Smooth muscle cell (in vitro differentiated cells): ENCODE measurements at regions not wholly inside any gene's neighbourhood (a gene's known extent, or its start where the extent isn't known, plus 50 kb on each side); places are given as distances from the start of the nearest gene placed in this dataset.

ENCODE experiments used
- DNase-seq: peaks from one replicate; lab custom pipeline; 2025; ENCODE audit not compliant: unreplicated experiment; lab: John Stamatoyannopoulos, UW
- H2AFZ ChIP-seq: fragments of 200-600 bp; sonication (generic); 2 replicates; pipeline ENCODE4 v1.6.0; 2016; ENCODE audit warnings: antibody characterized with exemption, low read depth, mild to moderate bottlenecking
- H3F3A ChIP-seq: fragments of 200-600 bp; sonication (generic); 2 replicates; pipeline ENCODE4 v1.6.0; 2017; ENCODE audit warnings: antibody characterized with exemption, low read depth
- H3K27ac ChIP-seq: fragments of 200-600 bp; sonication (generic); 2 replicates; pipeline ENCODE4 v1.5.1; 2016; ENCODE audit warnings: low read depth, mild to moderate bottlenecking
- H3K27me3 ChIP-seq: fragments of 200-600 bp; sonication (generic); 2 replicates; pipeline ENCODE4 v1.6.1; 2016; ENCODE audit warnings: low read depth, mild to moderate bottlenecking
- H3K36me3 ChIP-seq: fragments of 200-600 bp; sonication (generic); 2 replicates; pipeline ENCODE4 v1.5.1; 2016; ENCODE audit warnings: low read depth
- H3K4me1 ChIP-seq: fragments of 200-600 bp; sonication (generic); 2 replicates; pipeline ENCODE4 v1.5.1; 2016; ENCODE audit warnings: low read depth
- H3K4me2 ChIP-seq: fragments of 200-600 bp; sonication (generic); 2 replicates; pipeline ENCODE4 v1.6.0; 2016; ENCODE audit warnings: mild to moderate bottlenecking
- H3K4me3 ChIP-seq: fragments of 200-600 bp; sonication (generic); 2 replicates; pipeline ENCODE4 v1.5.1; 2016; ENCODE audit warnings: mild to moderate bottlenecking
- H3K79me2 ChIP-seq: fragments of 200-600 bp; sonication (generic); 2 replicates; pipeline ENCODE4 v1.6.0; 2016; ENCODE audit warnings: low read depth, mild to moderate bottlenecking
- H3K9ac ChIP-seq: fragments of 200-600 bp; sonication (generic); 2 replicates; pipeline ENCODE4 v1.6.0; 2016; ENCODE audit warnings: low read depth
- H3K9me3 ChIP-seq: fragments of 200-600 bp; sonication (generic); replicated peaks from 2 replicates; pipeline ENCODE4 v1.5.1; 2016; ENCODE audit warnings: low read depth
- H4K20me1 ChIP-seq: fragments of 200-600 bp; sonication (generic); 2 replicates; pipeline ENCODE4 v1.6.0; 2016; ENCODE audit warnings: low read depth
- whole genome bisulfite sequencing: methylation state at CpG from one replicate; pipeline ENCODE4 v1.1.7; 2016; ENCODE audit warnings: low lambda C conversion rate; 5-methylcytosine and 5-hydroxymethylcytosine counted together
- TF ChIP-seq, protein P1 (sequence below): fragments of 200-600 bp; sonication (generic); IDR thresholded peaks from 2 replicates; pipeline ENCODE4 v1.5.1; 2017; ENCODE audit warnings: borderline replicate concordance, mild to moderate bottlenecking, antibody characterized with exemption; ENCODE audit not compliant: insufficient read depth, poor library complexity, severe bottlenecking

GRCh38 chr18:55840601-55841170, 252.7 kb upstream of the TCF4 start:
- Histone ChIP-seq H3K4me3 (no peak overlapping the region), H4K20me1 (no peaks in the 10 kb centered on the region), H3K9ac (no peak overlapping the region), H3K4me2 (no peak overlapping the region), H3K27me3 (no peaks in the 10 kb centered on the region), H2AFZ (no peak overlapping the region), H3K4me1 (no peaks in the 10 kb centered on the region), H3K9me3 (no peaks in the 10 kb centered on the region), H3K36me3 (no peaks in the 10 kb centered on the region), H3K79me2 (no peaks in the 10 kb centered on the region), H3F3A (no peaks in the 10 kb centered on the region), H3K27ac (no peak overlapping the region)
- 95% methylated on average over 29 of the region's 30 CpGs for WGBS
- TF ChIP-seq, protein P1, sequence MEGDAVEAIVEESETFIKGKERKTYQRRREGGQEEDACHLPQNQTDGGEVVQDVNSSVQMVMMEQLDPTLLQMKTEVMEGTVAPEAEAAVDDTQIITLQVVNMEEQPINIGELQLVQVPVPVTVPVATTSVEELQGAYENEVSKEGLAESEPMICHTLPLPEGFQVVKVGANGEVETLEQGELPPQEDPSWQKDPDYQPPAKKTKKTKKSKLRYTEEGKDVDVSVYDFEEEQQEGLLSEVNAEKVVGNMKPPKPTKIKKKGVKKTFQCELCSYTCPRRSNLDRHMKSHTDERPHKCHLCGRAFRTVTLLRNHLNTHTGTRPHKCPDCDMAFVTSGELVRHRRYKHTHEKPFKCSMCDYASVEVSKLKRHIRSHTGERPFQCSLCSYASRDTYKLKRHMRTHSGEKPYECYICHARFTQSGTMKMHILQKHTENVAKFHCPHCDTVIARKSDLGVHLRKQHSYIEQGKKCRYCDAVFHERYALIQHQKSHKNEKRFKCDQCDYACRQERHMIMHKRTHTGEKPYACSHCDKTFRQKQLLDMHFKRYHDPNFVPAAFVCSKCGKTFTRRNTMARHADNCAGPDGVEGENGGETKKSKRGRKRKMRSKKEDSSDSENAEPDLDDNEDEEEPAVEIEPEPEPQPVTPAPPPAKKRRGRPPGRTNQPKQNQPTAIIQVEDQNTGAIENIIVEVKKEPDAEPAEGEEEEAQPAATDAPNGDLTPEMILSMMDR = no peak
- DNase-seq = no peak

DNA sequence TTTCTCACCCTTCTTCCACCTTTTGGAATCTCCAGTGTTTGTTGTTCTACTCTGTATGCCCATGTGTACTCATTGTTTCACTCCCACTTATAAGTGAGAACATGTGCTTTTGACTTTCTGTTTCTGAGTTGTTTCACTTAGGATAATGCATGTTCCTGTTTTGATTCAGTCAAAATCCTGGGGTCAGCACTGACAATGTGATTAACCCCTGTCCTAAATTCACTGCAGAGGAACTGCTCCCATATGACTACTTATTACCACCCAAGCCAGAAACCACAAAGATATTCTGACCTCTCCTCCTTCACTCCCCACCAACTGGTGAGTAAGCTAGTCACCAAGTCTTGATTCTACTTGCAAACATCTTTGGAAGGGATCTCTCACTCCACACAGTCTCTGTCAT, 251.4 kb upstream of the TCF4 start:
- Histone ChIP-seq H2AFZ (no peak overlapping the region), H3F3A (no peaks in the 10 kb centered on the region), H3K9me3 (no peaks in the 10 kb centered on the region), H3K27me3 (no peaks in the 10 kb centered on the region), H4K20me1 (no peaks in the 10 kb centered on the region), H3K4me3 (no peak overlapping the region), H3K4me1 (no peaks in the 10 kb centered on the region), H3K79me2 (no peaks in the 10 kb centered on the region), H3K36me3 (no peaks in the 10 kb centered on the region), H3K9ac (no peak overlapping the region), H3K27ac (no peak overlapping the region), H3K4me2 (no peak overlapping the region)
- TF ChIP-seq, protein P1 = no peak
- no peak for DNase-seq

- 83% methylated on average over 3 of the region's 3 CpGs for WGBS
- no peak for DNase-seq
- TF ChIP-seq, protein P1 = no peak
Measured at GRCh38 chr18:55838841-55839240, 250.8 kb upstream of the TCF4 start.

GRCh38 chr18:55838319-55838718, 250.3 kb upstream of the TCF4 start:
- no peaks in the 10 kb centered on the region for H3K36me3 ChIP-seq
- H3K27me3 ChIP-seq = no peaks in the 10 kb centered on the region
- H3K27ac ChIP-seq = no peak overlapping the region
- H3F3A ChIP-seq = no peaks in the 10 kb centered on the region
- H3K4me2 ChIP-seq = no peak overlapping the region
- no peak overlapping the region for H3K9ac ChIP-seq
- H4K20me1 ChIP-seq = no peaks in the 10 kb centered on the region
- no peak overlapping the region for H2AFZ ChIP-seq
- TF ChIP-seq, protein P1 = no peak
- H3K4me1 ChIP-seq = no peaks in the 10 kb centered on the region
- no peaks in the 10 kb centered on the region for H3K79me2 ChIP-seq
- no peak for DNase-seq
- H3K9me3 ChIP-seq = no peaks in the 10 kb centered on the region
- 92% methylated on average over 6 of the region's 6 CpGs for WGBS
- no peak overlapping the region for H3K4me3 ChIP-seq

More at GRCh38 chr18:55838841-55839240, 250.8 kb upstream of the TCF4 start:
- Histone ChIP-seq H3K9me3 (no peaks in the 10 kb centered on the region), H3K27ac (no peak overlapping the region), H3K27me3 (no peaks in the 10 kb centered on the region), H3K36me3 (no peaks in the 10 kb centered on the region), H3K9ac (no peak overlapping the region), H3F3A (no peaks in the 10 kb centered on the region), H3K79me2 (no peaks in the 10 kb centered on the region), H3K4me1 (no peaks in the 10 kb centered on the region), H3K4me3 (no peak overlapping the region), H2AFZ (no peak overlapping the region), H4K20me1 (no peaks in the 10 kb centered on the region), H3K4me2 (no peak overlapping the region)
